HL-60 (cell line): ENCODE measurements at regions not wholly inside any gene's neighbourhood (a gene's known extent, or its start where the extent isn't known, plus 50 kb on each side); places are given as distances from the start of the nearest gene placed in this dataset.

Experiments used
- POLR2AphosphoS5 ChIP-seq: IDR thresholded peaks from 2 replicates; pipeline ENCODE4 v1.6.1; 2012; ENCODE audit warnings: low read depth
- SPI1 ChIP-seq: IDR thresholded peaks from 2 replicates; pipeline ENCODE4 v1.6.1; 2012; ENCODE audit warnings: low read depth, mild to moderate bottlenecking, borderline replicate concordance
- TF ChIP-seq, protein P1 (sequence below): IDR thresholded peaks from one replicate; pipeline ENCODE4 v1.5.1; 2011; ENCODE audit warnings: low read length, control low read depth, inconsistent platforms; ENCODE audit not compliant: insufficient read depth

GRCh38 chr2:89825034-89825433 is 1133.6 kb downstream of the RPIA start:
- TF ChIP-seq, protein P1, sequence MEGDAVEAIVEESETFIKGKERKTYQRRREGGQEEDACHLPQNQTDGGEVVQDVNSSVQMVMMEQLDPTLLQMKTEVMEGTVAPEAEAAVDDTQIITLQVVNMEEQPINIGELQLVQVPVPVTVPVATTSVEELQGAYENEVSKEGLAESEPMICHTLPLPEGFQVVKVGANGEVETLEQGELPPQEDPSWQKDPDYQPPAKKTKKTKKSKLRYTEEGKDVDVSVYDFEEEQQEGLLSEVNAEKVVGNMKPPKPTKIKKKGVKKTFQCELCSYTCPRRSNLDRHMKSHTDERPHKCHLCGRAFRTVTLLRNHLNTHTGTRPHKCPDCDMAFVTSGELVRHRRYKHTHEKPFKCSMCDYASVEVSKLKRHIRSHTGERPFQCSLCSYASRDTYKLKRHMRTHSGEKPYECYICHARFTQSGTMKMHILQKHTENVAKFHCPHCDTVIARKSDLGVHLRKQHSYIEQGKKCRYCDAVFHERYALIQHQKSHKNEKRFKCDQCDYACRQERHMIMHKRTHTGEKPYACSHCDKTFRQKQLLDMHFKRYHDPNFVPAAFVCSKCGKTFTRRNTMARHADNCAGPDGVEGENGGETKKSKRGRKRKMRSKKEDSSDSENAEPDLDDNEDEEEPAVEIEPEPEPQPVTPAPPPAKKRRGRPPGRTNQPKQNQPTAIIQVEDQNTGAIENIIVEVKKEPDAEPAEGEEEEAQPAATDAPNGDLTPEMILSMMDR: no peak
- TF ChIP-seq POLR2AphosphoS5: no peak
- TF ChIP-seq SPI1: no peak
